ENCODE measurements at regions not wholly inside any gene's neighbourhood (a gene's known extent, or its start where the extent isn't known, plus 50 kb on each side); places are given as distances from the start of the nearest gene placed in this dataset.

GRCh38 chr7:68269405-68269804, 1272.8 kb downstream of the TYW1 start:
- H3K9me3 ChIP-seq (ENCODE audit: control extremely low read depth in 1 of 5, control insufficient read depth in 4 of 5, insufficient read depth in 2 of 5, low read depth in 1 of 5, low read length in 4 of 5): peaks cover 0 to 18% (median 10%) of the 10 kb centered on the region in 5 experiments
- DNase-seq: no peak
- POLR2A ChIA-PET: no interaction called here
- CTCF ChIA-PET: no interaction called here
- no peaks in the 10 kb centered on the region for H3K27me3 ChIP-seq (replicated peaks in 2 of 5; ENCODE audit: control insufficient read depth in 4 of 5, insufficient read depth in 5 of 5, low read length in 4 of 5)
- no peaks in the 10 kb centered on the region for H3K4me1 ChIP-seq (ENCODE audit: control extremely low read depth in 1 of 4, control insufficient read depth in 4 of 4, insufficient read depth in 4 of 4, low read length in 3 of 4)
- no peak overlapping the region for H3K4me3 ChIP-seq (ENCODE audit: control insufficient read depth in 1 of 7, extremely low read depth in 1 of 7, insufficient read depth in 4 of 7, low read depth in 2 of 7, low read length in 6 of 7)
- H3K36me3 ChIP-seq (ENCODE audit: control insufficient read depth in 4 of 4, insufficient read depth in 4 of 4, low read length in 3 of 4): no peaks in the 10 kb centered on the region
- no CpG with 5 or more reads among the region's 1 CpG for WGBS (ENCODE audit: insufficient coverage)
- no peak overlapping the region for H3K27ac ChIP-seq (ENCODE audit: insufficient read depth in 1 of 2, low read depth in 1 of 2, low read length in 2 of 2, poor library complexity in 1 of 2, severe bottlenecking in 2 of 2)

GRCh38 chr7:68272507-68272906, 1275.9 kb downstream of the TYW1 start:
- CTCF ChIA-PET: no interaction called here
- 86% methylated on average over 1 of the region's 1 CpG for WGBS (ENCODE audit: insufficient coverage)
- Histone ChIP-seq H3K36me3 (ENCODE audit: control insufficient read depth in 4 of 4, insufficient read depth in 4 of 4, low read length in 3 of 4) (no peaks in the 10 kb centered on the region), H3K4me3 (ENCODE audit: control insufficient read depth in 1 of 7, extremely low read depth in 1 of 7, insufficient read depth in 4 of 7, low read depth in 2 of 7, low read length in 6 of 7) (no peak overlapping the region), H3K27ac (ENCODE audit: insufficient read depth in 1 of 2, low read depth in 1 of 2, low read length in 2 of 2, poor library complexity in 1 of 2, severe bottlenecking in 2 of 2) (no peak overlapping the region), H3K9me3 (ENCODE audit: control extremely low read depth in 1 of 5, control insufficient read depth in 4 of 5, insufficient read depth in 2 of 5, low read depth in 1 of 5, low read length in 4 of 5) (peaks cover 0 to 7% (median 0%) of the 10 kb centered on the region in 5 experiments), H3K4me1 (ENCODE audit: control extremely low read depth in 1 of 4, control insufficient read depth in 4 of 4, insufficient read depth in 4 of 4, low read length in 3 of 4) (no peaks in the 10 kb centered on the region), H3K27me3 (replicated peaks in 2 of 5; ENCODE audit: control insufficient read depth in 4 of 5, insufficient read depth in 5 of 5, low read length in 4 of 5) (no peaks in the 10 kb centered on the region)
- no peak for DNase-seq
- POLR2A ChIA-PET: no interaction called here

- Histone ChIP-seq H3K27ac (ENCODE audit: insufficient read depth in 1 of 2, low read depth in 1 of 2, low read length in 2 of 2, poor library complexity in 1 of 2, severe bottlenecking in 2 of 2) (no peak overlapping the region), H3K4me1 (ENCODE audit: control extremely low read depth in 1 of 4, control insufficient read depth in 4 of 4, insufficient read depth in 4 of 4, low read length in 3 of 4) (no peaks in the 10 kb centered on the region), H3K27me3 (replicated peaks in 2 of 5; ENCODE audit: control insufficient read depth in 4 of 5, insufficient read depth in 5 of 5, low read length in 4 of 5) (no peaks in the 10 kb centered on the region), H3K36me3 (ENCODE audit: control insufficient read depth in 4 of 4, insufficient read depth in 4 of 4, low read length in 3 of 4) (no peaks in the 10 kb centered on the region), H3K4me3 (ENCODE audit: control insufficient read depth in 1 of 7, extremely low read depth in 1 of 7, insufficient read depth in 4 of 7, low read depth in 2 of 7, low read length in 6 of 7) (no peak overlapping the region), H3K9me3 (ENCODE audit: control extremely low read depth in 1 of 5, control insufficient read depth in 4 of 5, insufficient read depth in 2 of 5, low read depth in 1 of 5, low read length in 4 of 5) (peaks cover 0 to 10% (median 6%) of the 10 kb centered on the region in 5 experiments)
- no peak for DNase-seq
- 82% methylated on average over 4 of the region's 7 CpGs for WGBS (ENCODE audit: insufficient coverage)
- ChIA-PET CTCF (no interaction called here), POLR2A (interaction anchor here (0.6 kb wide), 1 partner anchor 63 kb away, joined by 3 read pairs; no protein-coding TSS in a partner anchor)
These were observed 1280.1 kb downstream of the TYW1 start for GRCh38 chr7:68276725-68277124.

- ChIA-PET CTCF (no interaction called here), POLR2A (no interaction called here)
- Histone ChIP-seq H3K36me3 (ENCODE audit: control insufficient read depth in 4 of 4, insufficient read depth in 4 of 4, low read length in 3 of 4) (no peaks in the 10 kb centered on the region), H3K27ac (ENCODE audit: insufficient read depth in 1 of 2, low read depth in 1 of 2, low read length in 2 of 2, poor library complexity in 1 of 2, severe bottlenecking in 2 of 2) (no peak overlapping the region), H3K4me3 (ENCODE audit: control insufficient read depth in 1 of 7, extremely low read depth in 1 of 7, insufficient read depth in 4 of 7, low read depth in 2 of 7, low read length in 6 of 7) (no peak overlapping the region), H3K27me3 (replicated peaks in 2 of 5; ENCODE audit: control insufficient read depth in 4 of 5, insufficient read depth in 5 of 5, low read length in 4 of 5) (no peaks in the 10 kb centered on the region), H3K9me3 (ENCODE audit: control extremely low read depth in 1 of 5, control insufficient read depth in 4 of 5, insufficient read depth in 2 of 5, low read depth in 1 of 5, low read length in 4 of 5) (peaks cover 0 to 10% (median 6%) of the 10 kb centered on the region in 5 experiments), H3K4me1 (ENCODE audit: control extremely low read depth in 1 of 4, control insufficient read depth in 4 of 4, insufficient read depth in 4 of 4, low read length in 3 of 4) (no peaks in the 10 kb centered on the region)
- 59% methylated on average over 8 of the region's 10 CpGs for WGBS (ENCODE audit: insufficient coverage)
- no peak for DNase-seq
These were observed 1283.3 kb downstream of the TYW1 start for GRCh38 chr7:68279827-68280400.

- WGBS (ENCODE audit: insufficient coverage): 100% methylated on average over 2 of the region's 3 CpGs
- CTCF ChIA-PET: no interaction called here
- no peak overlapping the region for H3K4me3 ChIP-seq (ENCODE audit: control insufficient read depth in 1 of 7, extremely low read depth in 1 of 7, insufficient read depth in 4 of 7, low read depth in 2 of 7, low read length in 6 of 7)
These were observed 1284.3 kb downstream of the TYW1 start for GRCh38 chr7:68280931-68281330.

GRCh38 chr7:68288144-68288593, 1291.5 kb downstream of the TYW1 start:
- CTCF ChIA-PET: no interaction called here

More at GRCh38 chr7:68280931-68281330, 1284.3 kb downstream of the TYW1 start:
- H3K4me1 ChIP-seq (ENCODE audit: control extremely low read depth in 1 of 4, control insufficient read depth in 4 of 4, insufficient read depth in 4 of 4, low read length in 3 of 4): no peaks in the 10 kb centered on the region
- H3K27ac ChIP-seq (ENCODE audit: insufficient read depth in 1 of 2, low read depth in 1 of 2, low read length in 2 of 2, poor library complexity in 1 of 2, severe bottlenecking in 2 of 2): no peak overlapping the region
- POLR2A ChIA-PET: no interaction called here
- peaks cover 0 to 10% (median 6%) of the 10 kb centered on the region in 5 experiments for H3K9me3 ChIP-seq (ENCODE audit: control extremely low read depth in 1 of 5, control insufficient read depth in 4 of 5, insufficient read depth in 2 of 5, low read depth in 1 of 5, low read length in 4 of 5)
- H3K36me3 ChIP-seq (ENCODE audit: control insufficient read depth in 4 of 4, insufficient read depth in 4 of 4, low read length in 3 of 4): no peaks in the 10 kb centered on the region
- H3K27me3 ChIP-seq (replicated peaks in 2 of 5; ENCODE audit: control insufficient read depth in 4 of 5, insufficient read depth in 5 of 5, low read length in 4 of 5): no peaks in the 10 kb centered on the region
- no peak for DNase-seq

GRCh38 chr7:68291710-68292109, 1295.1 kb downstream of the TYW1 start:
- no peaks in the 10 kb centered on the region for H3K9me3 ChIP-seq (ENCODE audit: control extremely low read depth in 1 of 5, control insufficient read depth in 4 of 5, insufficient read depth in 2 of 5, low read depth in 1 of 5, low read length in 4 of 5)
- ChIA-PET CTCF (no interaction called here), POLR2A (no interaction called here)
- no peaks in the 10 kb centered on the region for H3K36me3 ChIP-seq (ENCODE audit: control insufficient read depth in 4 of 4, insufficient read depth in 4 of 4, low read length in 3 of 4)
- no peaks in the 10 kb centered on the region for H3K4me1 ChIP-seq (ENCODE audit: control extremely low read depth in 1 of 4, control insufficient read depth in 4 of 4, insufficient read depth in 4 of 4, low read length in 3 of 4)
- DNase-seq: no peak
- no peaks in the 10 kb centered on the region for H3K27me3 ChIP-seq (replicated peaks in 2 of 5; ENCODE audit: control insufficient read depth in 4 of 5, insufficient read depth in 5 of 5, low read length in 4 of 5)
- H3K27ac ChIP-seq (ENCODE audit: insufficient read depth in 1 of 2, low read depth in 1 of 2, low read length in 2 of 2, poor library complexity in 1 of 2, severe bottlenecking in 2 of 2): no peak overlapping the region
- no peak overlapping the region for H3K4me3 ChIP-seq (ENCODE audit: control insufficient read depth in 1 of 7, extremely low read depth in 1 of 7, insufficient read depth in 4 of 7, low read depth in 2 of 7, low read length in 6 of 7)

More at GRCh38 chr7:68288144-68288593, 1291.5 kb downstream of the TYW1 start:
- Histone ChIP-seq H3K36me3 (ENCODE audit: control insufficient read depth in 4 of 4, insufficient read depth in 4 of 4, low read length in 3 of 4) (no peaks in the 10 kb centered on the region), H3K4me1 (ENCODE audit: control extremely low read depth in 1 of 4, control insufficient read depth in 4 of 4, insufficient read depth in 4 of 4, low read length in 3 of 4) (no peaks in the 10 kb centered on the region), H3K27ac (ENCODE audit: insufficient read depth in 1 of 2, low read depth in 1 of 2, low read length in 2 of 2, poor library complexity in 1 of 2, severe bottlenecking in 2 of 2) (no peak overlapping the region), H3K27me3 (replicated peaks in 2 of 5; ENCODE audit: control insufficient read depth in 4 of 5, insufficient read depth in 5 of 5, low read length in 4 of 5) (no peaks in the 10 kb centered on the region), H3K9me3 (ENCODE audit: control extremely low read depth in 1 of 5, control insufficient read depth in 4 of 5, insufficient read depth in 2 of 5, low read depth in 1 of 5, low read length in 4 of 5) (peaks cover 0 to 3% (median 0%) of the 10 kb centered on the region in 5 experiments), H3K4me3 (ENCODE audit: control insufficient read depth in 1 of 7, extremely low read depth in 1 of 7, insufficient read depth in 4 of 7, low read depth in 2 of 7, low read length in 6 of 7) (no peak overlapping the region)
- POLR2A ChIA-PET: no interaction called here
- 94% methylated on average over 3 of the region's 4 CpGs for WGBS (ENCODE audit: insufficient coverage)
- no peak for DNase-seq
